ENCODE measurements at regions not wholly inside any gene's neighbourhood (a gene's known extent, or its start where the extent isn't known, plus 50 kb on each side); places are given as distances from the start of the nearest gene placed in this dataset.

DNA sequence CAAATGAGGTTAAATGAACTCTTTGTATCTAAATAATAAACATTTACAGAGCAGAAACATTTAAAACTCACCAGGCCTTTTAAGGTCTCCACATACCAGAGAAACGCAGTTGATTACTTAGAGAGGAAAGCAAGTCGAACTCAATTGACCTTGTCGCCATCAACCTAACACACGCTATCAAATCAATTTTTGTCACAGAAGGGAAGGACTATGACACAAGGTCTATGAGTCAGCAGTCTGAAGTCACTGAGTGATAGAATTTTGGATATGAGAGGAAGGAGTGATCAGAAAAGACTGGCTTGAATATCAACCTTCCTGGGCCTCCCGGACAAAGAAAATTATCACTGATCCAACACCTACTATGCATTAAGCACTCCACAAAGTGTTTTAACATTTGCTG, 514.4 kb upstream of the ZNF385D start:
- no peak for TF ChIP-seq POLR2AphosphoS5 (IDR thresholded peaks at IDR 0.05; ENCODE audit: low read depth, low read length)
- TF ChIP-seq TAF1 (IDR thresholded peaks at IDR 0.05; ENCODE audit: low read depth, low read length), result no peak
- no peak for TF ChIP-seq POLR2A (IDR thresholded peaks at IDR 0.05; ENCODE audit: low read depth, low read length)

Data from GM12891 (cell line).